ENCODE measurements at regions not wholly inside any gene's neighbourhood (a gene's known extent, or its start where the extent isn't known, plus 50 kb on each side); places are given as distances from the start of the nearest gene placed in this dataset.

DNA sequence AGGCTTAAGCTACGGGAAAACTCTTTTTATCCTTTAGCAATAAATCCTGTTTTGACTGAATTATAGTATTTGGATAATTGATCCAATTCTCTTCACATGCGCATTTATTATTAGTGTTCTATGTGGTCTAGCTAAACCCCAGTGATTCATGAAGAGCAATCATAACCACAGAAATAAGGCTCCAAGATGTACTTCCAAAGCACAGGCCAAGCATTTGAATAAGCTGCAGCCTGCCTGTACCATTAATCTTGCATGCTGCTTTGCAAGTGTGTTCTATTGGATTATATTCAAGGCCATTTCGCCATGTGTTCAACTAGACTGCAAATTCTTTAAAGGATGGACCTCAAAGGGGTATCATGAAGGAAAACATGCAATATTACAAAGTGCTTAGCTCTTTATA lies 385.2 kb upstream of the FAT1 start:
- no peak overlapping the region for H3K4me3 ChIP-seq (replicated peaks in 1 of 2; ENCODE audit: low read depth in 2 of 2, low read length in 2 of 2)
- DNase-seq (ENCODE audit: low read depth in 2 of 2) = no peak
- TF ChIP-seq, protein P1, sequence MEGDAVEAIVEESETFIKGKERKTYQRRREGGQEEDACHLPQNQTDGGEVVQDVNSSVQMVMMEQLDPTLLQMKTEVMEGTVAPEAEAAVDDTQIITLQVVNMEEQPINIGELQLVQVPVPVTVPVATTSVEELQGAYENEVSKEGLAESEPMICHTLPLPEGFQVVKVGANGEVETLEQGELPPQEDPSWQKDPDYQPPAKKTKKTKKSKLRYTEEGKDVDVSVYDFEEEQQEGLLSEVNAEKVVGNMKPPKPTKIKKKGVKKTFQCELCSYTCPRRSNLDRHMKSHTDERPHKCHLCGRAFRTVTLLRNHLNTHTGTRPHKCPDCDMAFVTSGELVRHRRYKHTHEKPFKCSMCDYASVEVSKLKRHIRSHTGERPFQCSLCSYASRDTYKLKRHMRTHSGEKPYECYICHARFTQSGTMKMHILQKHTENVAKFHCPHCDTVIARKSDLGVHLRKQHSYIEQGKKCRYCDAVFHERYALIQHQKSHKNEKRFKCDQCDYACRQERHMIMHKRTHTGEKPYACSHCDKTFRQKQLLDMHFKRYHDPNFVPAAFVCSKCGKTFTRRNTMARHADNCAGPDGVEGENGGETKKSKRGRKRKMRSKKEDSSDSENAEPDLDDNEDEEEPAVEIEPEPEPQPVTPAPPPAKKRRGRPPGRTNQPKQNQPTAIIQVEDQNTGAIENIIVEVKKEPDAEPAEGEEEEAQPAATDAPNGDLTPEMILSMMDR (IDR thresholded peaks at IDR 0.05; ENCODE audit: low read depth, low read length) = no peak

DNA sequence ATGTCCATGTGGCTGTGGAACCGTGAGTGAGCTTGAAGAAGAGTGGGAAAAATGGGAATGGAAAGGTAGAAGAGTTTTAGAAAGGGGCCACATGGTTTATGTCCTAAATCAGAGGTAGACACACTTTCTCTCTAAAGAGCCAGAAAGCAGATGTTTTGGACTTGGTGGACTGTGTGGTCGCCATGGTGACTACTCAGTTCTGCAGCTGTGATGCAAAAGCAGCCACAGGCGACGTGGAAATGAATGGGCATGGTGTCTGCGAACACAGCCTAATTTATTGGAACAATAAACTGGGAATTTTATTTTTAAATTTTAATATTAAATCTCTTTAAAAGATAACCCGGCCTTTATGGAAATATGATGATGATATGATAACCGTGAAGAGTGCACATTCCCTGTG lies 386.0 kb upstream of the FAT1 start:
- no peak overlapping the region for H3K4me3 ChIP-seq (replicated peaks in 1 of 2; ENCODE audit: low read depth in 2 of 2, low read length in 2 of 2)
- no peak for DNase-seq (ENCODE audit: low read depth in 2 of 2)
- TF ChIP-seq, protein P1 (IDR thresholded peaks at IDR 0.05; ENCODE audit: low read depth, low read length) = no peak

DNA sequence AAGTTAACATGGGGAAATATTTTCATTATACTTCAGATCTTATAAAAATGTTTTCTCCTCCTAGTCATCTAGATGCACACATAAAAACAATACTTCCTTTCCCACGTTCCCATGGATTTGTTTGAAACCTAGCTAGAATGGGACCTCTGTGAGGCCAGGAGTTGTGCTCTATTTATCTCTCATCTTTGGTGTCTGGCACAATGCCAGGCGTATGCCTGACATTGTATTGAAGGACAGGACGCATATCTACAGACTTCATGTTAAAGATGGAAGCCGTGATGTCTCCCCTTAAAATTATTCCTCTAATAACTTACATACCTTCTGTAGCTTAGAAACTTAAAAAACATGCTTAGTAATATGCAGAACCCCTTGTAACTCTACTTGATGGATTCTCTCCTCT lies 394.5 kb upstream of the FAT1 start:
- DNase-seq (ENCODE audit: low read depth in 2 of 2) = no peak
- TF ChIP-seq, protein P1 (IDR thresholded peaks at IDR 0.05; ENCODE audit: low read depth, low read length) = no peak
- no peak overlapping the region for H3K4me3 ChIP-seq (replicated peaks in 1 of 2; ENCODE audit: low read depth in 2 of 2, low read length in 2 of 2)

DNA sequence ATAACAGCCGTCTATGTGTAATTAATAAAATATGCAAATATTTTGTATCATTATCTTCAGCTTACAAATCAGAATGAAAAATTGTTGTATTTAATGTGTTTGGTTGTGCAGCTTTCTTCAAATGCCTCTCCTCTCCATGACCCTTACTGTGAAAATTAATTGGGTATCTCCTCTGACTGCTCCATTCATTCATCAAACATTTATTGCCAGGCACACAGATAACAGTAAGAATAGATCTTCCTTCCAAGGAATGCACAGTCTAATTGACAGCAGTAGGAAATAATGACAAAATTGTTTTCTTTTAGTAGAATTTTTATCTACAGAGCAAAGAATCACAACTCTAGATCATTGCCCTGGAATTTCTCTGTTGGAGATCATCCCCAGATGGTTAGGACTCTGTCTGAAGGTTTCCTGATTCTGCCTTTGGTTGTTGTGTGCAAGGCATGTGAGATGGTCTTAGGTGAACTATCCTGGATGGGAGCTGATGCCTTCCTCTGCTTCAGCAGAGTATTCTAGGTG lies 395.0 kb upstream of the FAT1 start:
- TF ChIP-seq, protein P1 (IDR thresholded peaks at IDR 0.05; ENCODE audit: low read depth, low read length) = no peak
- H3K4me3 ChIP-seq (replicated peaks in 1 of 2; ENCODE audit: low read depth in 2 of 2, low read length in 2 of 2) = no peak overlapping the region
- no peak for DNase-seq (ENCODE audit: low read depth in 2 of 2)

DNA sequence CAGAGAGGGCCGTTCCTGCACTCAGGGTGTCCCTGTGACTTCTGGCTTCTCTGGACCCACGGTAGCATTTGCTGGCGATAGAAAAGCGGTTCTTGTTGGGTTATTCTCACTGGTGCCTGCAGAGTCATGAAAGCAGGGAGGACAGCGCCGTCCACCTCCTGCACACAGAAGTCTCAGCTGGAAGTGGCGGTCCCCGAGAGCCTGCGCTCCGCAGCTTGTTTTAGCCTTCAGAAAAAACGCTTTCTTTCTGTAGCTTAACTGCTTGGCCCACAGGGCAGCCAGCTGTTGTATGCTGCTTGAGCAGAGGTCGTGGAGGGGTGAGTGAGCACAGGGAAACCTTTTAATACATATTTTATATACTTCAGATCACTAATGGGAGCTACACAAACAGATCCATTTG lies 400.7 kb upstream of the FAT1 start:
- TF ChIP-seq, protein P1 (IDR thresholded peaks at IDR 0.05; ENCODE audit: low read depth, low read length) = no peak
- no peak for DNase-seq (ENCODE audit: low read depth in 2 of 2)
- H3K4me3 ChIP-seq (replicated peaks in 1 of 2; ENCODE audit: low read depth in 2 of 2, low read length in 2 of 2) = no peak overlapping the region

DNA sequence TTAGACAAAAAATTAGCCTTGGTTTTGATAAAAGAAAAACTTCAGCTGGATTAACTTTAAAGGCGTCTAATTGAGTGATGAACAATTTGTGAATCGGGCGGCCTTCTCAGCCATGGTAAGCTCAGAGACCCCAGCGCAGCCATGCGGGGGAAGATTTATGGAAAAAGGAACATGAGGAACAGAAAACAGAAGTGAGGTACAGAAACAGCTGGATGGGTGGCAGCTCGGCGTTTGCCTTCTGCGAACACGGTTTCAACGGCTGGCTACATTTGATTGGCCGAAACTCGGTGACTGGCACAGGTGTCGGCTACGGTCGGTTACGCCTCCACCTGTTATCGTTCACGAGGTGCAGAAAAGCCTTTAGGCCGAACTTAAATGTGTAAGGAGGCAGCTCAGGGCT lies 401.4 kb upstream of the FAT1 start:
- DNase-seq (ENCODE audit: low read depth in 2 of 2) = no peak
- no peak overlapping the region for H3K4me3 ChIP-seq (replicated peaks in 1 of 2; ENCODE audit: low read depth in 2 of 2, low read length in 2 of 2)
- TF ChIP-seq, protein P1 (IDR thresholded peaks at IDR 0.05; ENCODE audit: low read depth, low read length) = no peak

DNA sequence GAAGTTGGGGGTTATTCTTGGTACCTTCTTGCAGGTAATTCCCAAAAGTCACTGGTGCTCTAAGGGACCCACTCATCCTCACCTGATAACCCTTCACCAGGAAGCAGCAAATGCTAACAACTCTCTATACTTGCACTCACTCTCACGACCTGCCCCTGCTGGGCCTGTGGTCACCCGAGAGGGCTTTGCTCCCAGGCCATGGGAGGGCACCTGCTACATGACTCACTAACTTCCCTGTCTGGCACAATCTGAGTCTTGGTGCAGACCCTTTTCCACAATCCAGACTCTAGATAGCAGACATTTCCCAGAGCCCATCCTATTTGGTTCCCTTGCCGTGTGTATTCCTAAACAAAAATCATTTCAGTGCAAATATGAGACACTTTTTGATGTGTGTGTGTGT lies 403.8 kb upstream of the FAT1 start:
- TF ChIP-seq, protein P1 (IDR thresholded peaks at IDR 0.05; ENCODE audit: low read depth, low read length) = no peak
- no peak overlapping the region for H3K4me3 ChIP-seq (replicated peaks in 1 of 2; ENCODE audit: low read depth in 2 of 2, low read length in 2 of 2)
- DNase-seq (ENCODE audit: low read depth in 2 of 2) = no peak

Measured in cardiac fibroblast (primary cell).